Esophagus mucosa (tissue), 1 donor: ENCODE measurements at regions not wholly inside any gene's neighbourhood (a gene's known extent, or its start where the extent isn't known, plus 50 kb on each side); places are given as distances from the start of the nearest gene placed in this dataset.
"Not testable (repeated sequence)": the region's sequence is repeated elsewhere in the genome, so short reads cannot be mapped to it uniquely, and the experiment has no call there.

Source experiments
- ATAC-seq: fragments of 200-7000 bp; cut with Tn5 transposase; one replicate; pipeline ENCODE4 v1.9.1; 2020
- donor health status: DM: yes; HTN: yes; CAD: no.

- ATAC-seq: no peak
These were observed 917.8 kb upstream of the SLC39A10 start for GRCh38 chr2:194739217-194739616.

GRCh38 chr2:194735837-194736542 is 921.0 kb upstream of the SLC39A10 start:
- no peak for ATAC-seq

- ATAC-seq: no peak
These were observed 926.8 kb upstream of the SLC39A10 start for GRCh38 chr2:194730266-194730665.

- no peak for ATAC-seq
These were observed 931.9 kb upstream of the SLC39A10 start for GRCh38 chr2:194725169-194725568.

GRCh38 chr2:194723446-194723845 is 933.6 kb upstream of the SLC39A10 start:
- no peak for ATAC-seq

GRCh38 chr2:194721227-194721626 is 935.8 kb upstream of the SLC39A10 start:
- no peak for ATAC-seq

GRCh38 chr2:194720462-194720861 is 936.6 kb upstream of the SLC39A10 start:
- ATAC-seq: no peak

GRCh38 chr2:194718881-194719280 is 938.1 kb upstream of the SLC39A10 start:
- no peak for ATAC-seq

GRCh38 chr2:194714541-194714940 is 942.5 kb upstream of the SLC39A10 start:
- ATAC-seq: no peak

- ATAC-seq: no peak
These were observed 947.2 kb upstream of the SLC39A10 start for GRCh38 chr2:194709840-194710239.

GRCh38 chr2:194706179-194706578 is 950.8 kb upstream of the SLC39A10 start:
- ATAC-seq: no peak

- no peak for ATAC-seq
These were observed 951.6 kb upstream of the SLC39A10 start for GRCh38 chr2:194705398-194705797.

GRCh38 chr2:194700726-194701125 is 956.3 kb upstream of the SLC39A10 start:
- no peak for ATAC-seq

- ATAC-seq: no peak
These were observed 956.9 kb upstream of the SLC39A10 start for GRCh38 chr2:194700116-194700515.

GRCh38 chr2:194698012-194698411 is 959.0 kb upstream of the SLC39A10 start:
- ATAC-seq: no peak

- no peak for ATAC-seq
These were observed 959.6 kb upstream of the SLC39A10 start for GRCh38 chr2:194697439-194697838.

- ATAC-seq: no peak
These were observed 960.3 kb upstream of the SLC39A10 start for GRCh38 chr2:194696690-194697089.

GRCh38 chr2:194686569-194686968 is 970.5 kb upstream of the SLC39A10 start:
- no peak for ATAC-seq

- ATAC-seq: no peak
These were observed 983.0 kb upstream of the SLC39A10 start for GRCh38 chr2:194674043-194674442.

- no peak for ATAC-seq
These were observed 984.0 kb upstream of the SLC39A10 start for GRCh38 chr2:194672994-194673393.

- no peak for ATAC-seq
These were observed 995.6 kb upstream of the SLC39A10 start for GRCh38 chr2:194661431-194661830.

GRCh38 chr2:194639057-194639456 is 1018.0 kb upstream of the SLC39A10 start:
- not testable (repeated sequence) for ATAC-seq

GRCh38 chr2:194621945-194622344 is 1035.1 kb upstream of the SLC39A10 start:
- no peak for ATAC-seq

GRCh38 chr2:194619366-194619765 is 1037.7 kb upstream of the SLC39A10 start:
- no peak for ATAC-seq

- no peak for ATAC-seq
These were observed 1038.6 kb upstream of the SLC39A10 start for GRCh38 chr2:194618432-194618831.
